ENCODE measurements at regions not wholly inside any gene's neighbourhood (a gene's known extent, or its start where the extent isn't known, plus 50 kb on each side); places are given as distances from the start of the nearest gene placed in this dataset.

- no peak for TF ChIP-seq CTCF (IDR thresholded peaks at IDR 0.05; ENCODE audit: low read depth, low read length, poor library complexity, severe bottlenecking)
- no peak for TF ChIP-seq EZH2phosphoT487 (IDR thresholded peaks at IDR 0.05; ENCODE audit: borderline replicate concordance, low read length)
Measured at GRCh38 chr13:31461923-31462322, 262.1 kb downstream of the B3GLCT start.
